ENCODE measurements at regions not wholly inside any gene's neighbourhood (a gene's known extent, or its start where the extent isn't known, plus 50 kb on each side); places are given as distances from the start of the nearest gene placed in this dataset.
A peak's percentile ranks its signal among the peaks of the same experiment; 100 is the strongest.

GRCh38 chr3:194057570-194058188 lies 78.3 kb upstream of the HES1 start:
- Histone ChIP-seq H3K79me1 (ENCODE audit: low read length) (no peaks in the 10 kb centered on the region), H3K18ac (ENCODE audit: low read length) (no peak overlapping the region), H3K9me3 (ENCODE audit: insufficient read depth, low read depth, low read length) (no peaks in the 10 kb centered on the region), H3K9ac (ENCODE audit: low read length) (no peak overlapping the region), H3K4me3 (ENCODE audit: low read depth, low read length) (no peak overlapping the region), H2BK120ac (ENCODE audit: insufficient read depth, low read length, poor library complexity) (no peak overlapping the region), H2BK12ac (ENCODE audit: low read length) (no peak overlapping the region), H4K8ac (ENCODE audit: low read depth, low read length) (no peak overlapping the region), H3K4me1 (ENCODE audit: control insufficient read depth in 1 of 2, insufficient read depth in 2 of 2, low read length in 2 of 2) (peaks cover 8 to 11% of the 10 kb centered on the region in 2 experiments), H2AK5ac (ENCODE audit: low read length) (no peak overlapping the region), H3K4ac (ENCODE audit: low read depth, low read length) (no peak overlapping the region), H3K27ac (ENCODE audit: low read depth, low read length) (no peak overlapping the region), H2BK5ac (ENCODE audit: low read depth, low read length, poor library complexity) (no peak overlapping the region), H4K12ac (ENCODE audit: low read depth, low read length) (no peak overlapping the region), H3K23ac (ENCODE audit: low read length) (no peak overlapping the region), H3K36me3 (ENCODE audit: control insufficient read depth in 1 of 2, insufficient read depth in 2 of 2, low read length in 2 of 2) (no peaks in the 10 kb centered on the region), H4K91ac (ENCODE audit: low read depth, low read length) (no peak overlapping the region), H3K4me2 (ENCODE audit: low read length) (peak overlapping the region; percentile 51), H3K79me2 (ENCODE audit: control insufficient read depth, insufficient read depth, low read length, poor library complexity) (no peaks in the 10 kb centered on the region), H3K27me3 (ENCODE audit: insufficient read depth, low read length) (no peaks in the 10 kb centered on the region), H2AFZ (ENCODE audit: insufficient read depth, low read length, poor library complexity) (no peak overlapping the region), H3K14ac (ENCODE audit: low read length) (no peak overlapping the region)
- WGBS (ENCODE audit: extremely low coverage, insufficient coverage, insufficient read length): no CpG with 5 or more reads among the region's 8 CpGs
- no peak for DNase-seq

DNA sequence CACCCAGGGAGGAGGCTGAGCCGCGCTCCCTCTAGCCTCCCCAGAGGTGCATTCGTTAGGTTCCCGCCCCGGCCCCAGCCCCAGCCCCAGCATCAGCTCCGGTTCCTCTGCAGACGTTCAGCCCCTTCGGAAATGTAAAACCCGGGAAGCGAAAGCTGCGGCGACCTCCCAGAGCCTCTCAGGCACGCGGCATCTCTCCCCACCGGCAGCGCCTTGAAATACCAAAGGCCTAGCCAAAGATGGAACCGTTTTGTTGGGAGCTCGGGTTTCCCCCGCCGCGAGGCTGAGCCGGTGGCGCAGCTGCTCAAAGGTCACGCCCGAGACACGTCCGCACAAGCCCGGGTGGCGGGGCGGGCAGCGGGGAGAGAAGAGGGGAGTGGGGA lies 77.8 kb upstream of the HES1 start:
- peak; percentile 24 to 37 for DNase-seq
- Histone ChIP-seq H3K9me3 (ENCODE audit: insufficient read depth, low read depth, low read length) (no peaks in the 10 kb centered on the region), H2AK5ac (ENCODE audit: low read length) (no peak overlapping the region)

DNA sequence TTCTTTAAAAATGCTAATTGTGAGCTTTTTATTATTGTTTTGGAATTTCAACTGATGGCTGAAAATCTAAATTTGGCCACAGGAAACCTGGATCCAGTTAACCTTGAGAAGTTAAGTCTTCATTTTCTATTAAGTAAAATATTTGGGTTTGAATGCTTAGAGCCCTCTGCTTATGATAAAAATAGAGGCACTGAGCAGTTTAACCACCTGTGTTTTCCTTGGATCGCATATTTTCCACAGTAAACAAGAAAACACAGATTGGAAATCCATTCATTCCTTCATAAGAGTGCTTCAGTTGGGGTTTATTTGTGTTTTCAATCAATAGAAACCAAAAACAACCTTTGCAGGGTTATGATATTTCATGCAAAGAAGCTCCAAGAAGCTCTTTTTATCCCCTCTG lies 77.2 kb upstream of the HES1 start:
- Histone ChIP-seq H3K27ac (ENCODE audit: low read depth, low read length) (no peak overlapping the region), H3K27me3 (ENCODE audit: insufficient read depth, low read length) (no peaks in the 10 kb centered on the region), H3K4ac (ENCODE audit: low read depth, low read length) (no peak overlapping the region), H3K36me3 (ENCODE audit: control insufficient read depth in 1 of 2, insufficient read depth in 2 of 2, low read length in 2 of 2) (no peaks in the 10 kb centered on the region), H2AFZ (ENCODE audit: insufficient read depth, low read length, poor library complexity) (no peak overlapping the region), H3K9me3 (ENCODE audit: insufficient read depth, low read depth, low read length) (no peaks in the 10 kb centered on the region), H3K79me2 (ENCODE audit: control insufficient read depth, insufficient read depth, low read length, poor library complexity) (no peaks in the 10 kb centered on the region), H3K18ac (ENCODE audit: low read length) (no peak overlapping the region), H3K23ac (ENCODE audit: low read length) (no peak overlapping the region), H4K12ac (ENCODE audit: low read depth, low read length) (no peak overlapping the region), H2BK120ac (ENCODE audit: insufficient read depth, low read length, poor library complexity) (no peak overlapping the region), H4K8ac (ENCODE audit: low read depth, low read length) (no peak overlapping the region), H4K91ac (ENCODE audit: low read depth, low read length) (no peak overlapping the region), H3K4me1 (ENCODE audit: control insufficient read depth in 1 of 2, insufficient read depth in 2 of 2, low read length in 2 of 2) (peaks cover 8 to 11% of the 10 kb centered on the region in 2 experiments), H2AK5ac (ENCODE audit: low read length) (no peak overlapping the region), H3K79me1 (ENCODE audit: low read length) (no peaks in the 10 kb centered on the region), H2BK12ac (ENCODE audit: low read length) (no peak overlapping the region), H3K9ac (ENCODE audit: low read length) (no peak overlapping the region), H3K14ac (ENCODE audit: low read length) (no peak overlapping the region), H2BK5ac (ENCODE audit: low read depth, low read length, poor library complexity) (no peak overlapping the region), H3K4me2 (ENCODE audit: low read length) (no peak overlapping the region), H3K4me3 (ENCODE audit: low read depth, low read length) (no peak overlapping the region)
- no peak for DNase-seq
- no CpG with 5 or more reads among the region's 1 CpG for WGBS (ENCODE audit: extremely low coverage, insufficient coverage, insufficient read length)

More for the DNA sequence above, 77.8 kb upstream of the HES1 start:
- H3K27me3 ChIP-seq (ENCODE audit: insufficient read depth, low read length): no peaks in the 10 kb centered on the region
- no peak overlapping the region for H3K4ac ChIP-seq (ENCODE audit: low read depth, low read length)
- no peak overlapping the region for H3K27ac ChIP-seq (ENCODE audit: low read depth, low read length)
- H3K4me1 ChIP-seq (ENCODE audit: control insufficient read depth in 1 of 2, insufficient read depth in 2 of 2, low read length in 2 of 2): peaks cover 8 to 11% of the 10 kb centered on the region in 2 experiments
- no peak overlapping the region for H3K23ac ChIP-seq (ENCODE audit: low read length)
- no peaks in the 10 kb centered on the region for H3K36me3 ChIP-seq (ENCODE audit: control insufficient read depth in 1 of 2, insufficient read depth in 2 of 2, low read length in 2 of 2)
- WGBS (ENCODE audit: extremely low coverage, insufficient coverage, insufficient read length): no CpG with 5 or more reads among the region's 31 CpGs
- H2BK12ac ChIP-seq (ENCODE audit: low read length): no peak overlapping the region
- H2BK5ac ChIP-seq (ENCODE audit: low read depth, low read length, poor library complexity): no peak overlapping the region
- no peaks in the 10 kb centered on the region for H3K79me2 ChIP-seq (ENCODE audit: control insufficient read depth, insufficient read depth, low read length, poor library complexity)
- H3K9ac ChIP-seq (ENCODE audit: low read length): no peak overlapping the region
- no peak overlapping the region for H3K18ac ChIP-seq (ENCODE audit: low read length)
- H2AFZ ChIP-seq (ENCODE audit: insufficient read depth, low read length, poor library complexity): no peak overlapping the region
- H4K91ac ChIP-seq (ENCODE audit: low read depth, low read length): no peak overlapping the region
- H3K4me2 ChIP-seq (ENCODE audit: low read length): peak overlapping the region; percentile 51
- no peak overlapping the region for H4K12ac ChIP-seq (ENCODE audit: low read depth, low read length)
- no peak overlapping the region for H3K4me3 ChIP-seq (ENCODE audit: low read depth, low read length)
- no peak overlapping the region for H2BK120ac ChIP-seq (ENCODE audit: insufficient read depth, low read length, poor library complexity)
- no peak overlapping the region for H3K14ac ChIP-seq (ENCODE audit: low read length)
- H3K79me1 ChIP-seq (ENCODE audit: low read length): no peaks in the 10 kb centered on the region
- no peak overlapping the region for H4K8ac ChIP-seq (ENCODE audit: low read depth, low read length)

- no peak overlapping the region for H3K9ac ChIP-seq (ENCODE audit: low read length)
- WGBS (ENCODE audit: extremely low coverage, insufficient coverage, insufficient read length): no CpG with 5 or more reads among the region's 3 CpGs
Measured at GRCh38 chr3:194061421-194062030, 74.4 kb upstream of the HES1 start.

More at GRCh38 chr3:194061421-194062030, 74.4 kb upstream of the HES1 start:
- H3K4me2 ChIP-seq (ENCODE audit: low read length): no peak overlapping the region
- H4K8ac ChIP-seq (ENCODE audit: low read depth, low read length): no peak overlapping the region
- H3K27me3 ChIP-seq (ENCODE audit: insufficient read depth, low read length): no peaks in the 10 kb centered on the region
- no peak overlapping the region for H2AK5ac ChIP-seq (ENCODE audit: low read length)
- H2BK120ac ChIP-seq (ENCODE audit: insufficient read depth, low read length, poor library complexity): no peak overlapping the region
- H3K14ac ChIP-seq (ENCODE audit: low read length): no peak overlapping the region
- no peaks in the 10 kb centered on the region for H3K79me2 ChIP-seq (ENCODE audit: control insufficient read depth, insufficient read depth, low read length, poor library complexity)
- DNase-seq: no peak
- H2AFZ ChIP-seq (ENCODE audit: insufficient read depth, low read length, poor library complexity): no peak overlapping the region
- no peaks in the 10 kb centered on the region for H3K79me1 ChIP-seq (ENCODE audit: low read length)
- no peak overlapping the region for H4K91ac ChIP-seq (ENCODE audit: low read depth, low read length)
- no peak overlapping the region for H3K4ac ChIP-seq (ENCODE audit: low read depth, low read length)
- no peak overlapping the region for H3K4me3 ChIP-seq (ENCODE audit: low read depth, low read length)
- H3K9me3 ChIP-seq (ENCODE audit: insufficient read depth, low read depth, low read length): no peaks in the 10 kb centered on the region
- H3K27ac ChIP-seq (ENCODE audit: low read depth, low read length): no peak overlapping the region
- H2BK12ac ChIP-seq (ENCODE audit: low read length): no peak overlapping the region
- no peak overlapping the region for H3K23ac ChIP-seq (ENCODE audit: low read length)
- H2BK5ac ChIP-seq (ENCODE audit: low read depth, low read length, poor library complexity): no peak overlapping the region
- H4K12ac ChIP-seq (ENCODE audit: low read depth, low read length): no peak overlapping the region
- peaks cover 6 to 8% of the 10 kb centered on the region in 2 experiments for H3K4me1 ChIP-seq (ENCODE audit: control insufficient read depth in 1 of 2, insufficient read depth in 2 of 2, low read length in 2 of 2)
- no peak overlapping the region for H3K18ac ChIP-seq (ENCODE audit: low read length)
- no peaks in the 10 kb centered on the region for H3K36me3 ChIP-seq (ENCODE audit: control insufficient read depth in 1 of 2, insufficient read depth in 2 of 2, low read length in 2 of 2)
